GM12874 (cell line): ENCODE measurements at regions not wholly inside any gene's neighbourhood (a gene's known extent, or its start where the extent isn't known, plus 50 kb on each side); places are given as distances from the start of the nearest gene placed in this dataset.
A peak's percentile ranks its signal among the peaks of the same experiment; 100 is the strongest.

Experiments used
- CTCF ChIP-seq: IDR thresholded peaks from 2 replicates; pipeline ENCODE4 v1.5.1; 2011; ENCODE audit warnings: low read depth, mild to moderate bottlenecking, control low read depth, low read length, moderate library complexity; ENCODE audit not compliant: insufficient read depth

GRCh38 chr11:114891911-114892310, 213.6 kb downstream of the NXPE2 start:
- TF ChIP-seq CTCF, result no peak

- TF ChIP-seq CTCF, result peak; percentile 77
Observed at GRCh38 chr11:114892381-114893197, 214.3 kb downstream of the NXPE2 start.

GRCh38 chr11:114893329-114893728, 215.0 kb downstream of the NXPE2 start:
- no peak for TF ChIP-seq CTCF

- no peak for TF ChIP-seq CTCF
Observed at GRCh38 chr11:114896594-114896993, 218.3 kb downstream of the NXPE2 start.

DNA sequence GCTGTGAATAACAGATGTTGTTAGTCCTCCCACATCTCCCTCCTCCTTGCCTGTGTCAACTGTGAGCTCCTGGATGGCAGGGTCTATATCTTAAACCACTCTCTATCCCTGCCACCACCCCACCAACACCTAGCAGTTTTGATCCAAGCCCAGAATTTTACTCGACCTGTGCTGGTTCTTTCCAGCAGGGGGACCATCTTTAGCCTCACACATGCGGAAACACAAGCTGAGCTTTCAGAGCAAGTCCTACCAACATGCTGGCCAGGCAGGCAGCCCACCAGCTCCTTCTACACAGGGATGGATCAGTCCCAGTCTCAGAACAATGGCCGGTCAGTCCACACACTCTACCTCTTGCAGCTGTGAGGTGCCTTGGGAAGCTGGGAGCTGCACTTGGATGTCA, 231.5 kb downstream of the NXPE2 start:
- no peak for TF ChIP-seq CTCF

GRCh38 chr11:114912826-114913225, 234.5 kb downstream of the NXPE2 start:
- TF ChIP-seq CTCF, result no peak

DNA sequence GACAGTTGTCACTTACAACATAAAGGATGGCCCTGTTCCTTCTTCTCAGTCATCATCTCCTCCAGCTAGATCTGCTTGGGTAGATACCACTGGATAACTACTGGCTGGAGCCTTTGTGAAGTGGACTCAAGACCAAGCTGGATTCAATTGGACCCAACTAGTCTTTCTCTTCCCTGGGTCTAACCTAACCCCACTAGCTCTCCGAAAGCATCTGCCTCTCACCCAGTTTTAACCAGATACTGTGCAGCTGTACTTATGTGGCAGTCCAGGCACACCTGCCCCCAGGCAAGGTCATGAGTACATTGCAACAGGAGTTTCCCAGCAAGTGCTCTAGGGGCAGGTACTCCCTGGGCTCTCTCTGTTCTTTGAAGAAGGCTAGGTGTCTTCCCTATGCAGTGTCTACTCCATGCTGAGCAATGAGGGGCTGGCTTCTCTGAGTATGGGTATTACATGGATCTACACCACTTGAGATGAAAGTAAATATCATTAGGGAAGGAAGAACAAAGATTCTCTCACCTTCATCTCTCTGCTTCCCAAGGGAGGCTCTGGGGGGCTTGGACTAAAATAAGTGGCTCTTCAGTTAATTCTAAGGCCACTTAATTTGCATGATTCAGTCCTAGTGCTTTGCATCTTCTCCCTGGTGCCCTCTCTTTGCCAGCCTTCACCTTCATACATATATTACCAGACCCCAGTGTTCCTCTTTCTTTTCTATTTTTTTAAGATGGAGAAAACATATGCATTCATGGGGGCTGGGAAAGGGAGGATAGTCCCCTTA, 236.1 kb downstream of the NXPE2 start:
- TF ChIP-seq CTCF, result no peak
